ENCODE measurements at regions not wholly inside any gene's neighbourhood (a gene's known extent, or its start where the extent isn't known, plus 50 kb on each side); places are given as distances from the start of the nearest gene placed in this dataset.

DNA sequence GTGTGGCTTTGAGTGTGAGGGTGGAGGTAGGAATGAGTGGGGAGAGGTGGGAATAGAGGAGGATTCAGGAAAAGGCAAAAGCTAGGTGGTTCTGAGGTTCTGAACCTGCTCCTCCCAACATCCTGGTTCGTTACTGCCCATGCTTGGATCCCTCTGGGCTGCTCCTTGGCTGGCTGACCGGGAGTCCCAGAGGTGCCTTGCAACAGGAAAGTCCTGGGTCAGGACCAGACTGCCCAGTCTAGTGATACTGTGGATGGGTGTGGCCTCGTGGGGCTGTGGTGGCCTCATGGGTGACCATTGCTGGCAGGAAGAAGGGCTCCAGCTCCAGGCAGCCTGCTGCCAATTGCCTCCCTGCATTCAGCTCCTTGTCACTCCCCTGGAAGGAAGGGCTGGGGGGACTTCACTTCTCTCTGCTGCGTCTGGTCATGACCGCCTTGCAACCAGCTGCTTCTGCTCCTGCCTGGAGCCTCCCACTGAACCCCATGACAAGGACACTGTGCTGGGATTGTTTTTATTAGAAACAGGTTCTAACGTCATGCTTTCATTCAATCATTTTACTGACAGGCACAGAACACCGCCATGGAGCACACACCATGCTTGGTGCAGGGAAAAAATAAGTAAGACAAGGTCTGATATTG lies 61.5 kb upstream of the UBL3 start:
- TF ChIP-seq, protein P1, sequence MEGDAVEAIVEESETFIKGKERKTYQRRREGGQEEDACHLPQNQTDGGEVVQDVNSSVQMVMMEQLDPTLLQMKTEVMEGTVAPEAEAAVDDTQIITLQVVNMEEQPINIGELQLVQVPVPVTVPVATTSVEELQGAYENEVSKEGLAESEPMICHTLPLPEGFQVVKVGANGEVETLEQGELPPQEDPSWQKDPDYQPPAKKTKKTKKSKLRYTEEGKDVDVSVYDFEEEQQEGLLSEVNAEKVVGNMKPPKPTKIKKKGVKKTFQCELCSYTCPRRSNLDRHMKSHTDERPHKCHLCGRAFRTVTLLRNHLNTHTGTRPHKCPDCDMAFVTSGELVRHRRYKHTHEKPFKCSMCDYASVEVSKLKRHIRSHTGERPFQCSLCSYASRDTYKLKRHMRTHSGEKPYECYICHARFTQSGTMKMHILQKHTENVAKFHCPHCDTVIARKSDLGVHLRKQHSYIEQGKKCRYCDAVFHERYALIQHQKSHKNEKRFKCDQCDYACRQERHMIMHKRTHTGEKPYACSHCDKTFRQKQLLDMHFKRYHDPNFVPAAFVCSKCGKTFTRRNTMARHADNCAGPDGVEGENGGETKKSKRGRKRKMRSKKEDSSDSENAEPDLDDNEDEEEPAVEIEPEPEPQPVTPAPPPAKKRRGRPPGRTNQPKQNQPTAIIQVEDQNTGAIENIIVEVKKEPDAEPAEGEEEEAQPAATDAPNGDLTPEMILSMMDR (IDR thresholded peaks at IDR 0.05; ENCODE audit: low read depth, low read length, missing control alignments): no peak
- DNase-seq: no peak
- in situ Hi-C loops (cut with HindIII; ENCODE audit: low pct_ligation_motif_present, low sequenced_read_pairs): no loop called here

DNA sequence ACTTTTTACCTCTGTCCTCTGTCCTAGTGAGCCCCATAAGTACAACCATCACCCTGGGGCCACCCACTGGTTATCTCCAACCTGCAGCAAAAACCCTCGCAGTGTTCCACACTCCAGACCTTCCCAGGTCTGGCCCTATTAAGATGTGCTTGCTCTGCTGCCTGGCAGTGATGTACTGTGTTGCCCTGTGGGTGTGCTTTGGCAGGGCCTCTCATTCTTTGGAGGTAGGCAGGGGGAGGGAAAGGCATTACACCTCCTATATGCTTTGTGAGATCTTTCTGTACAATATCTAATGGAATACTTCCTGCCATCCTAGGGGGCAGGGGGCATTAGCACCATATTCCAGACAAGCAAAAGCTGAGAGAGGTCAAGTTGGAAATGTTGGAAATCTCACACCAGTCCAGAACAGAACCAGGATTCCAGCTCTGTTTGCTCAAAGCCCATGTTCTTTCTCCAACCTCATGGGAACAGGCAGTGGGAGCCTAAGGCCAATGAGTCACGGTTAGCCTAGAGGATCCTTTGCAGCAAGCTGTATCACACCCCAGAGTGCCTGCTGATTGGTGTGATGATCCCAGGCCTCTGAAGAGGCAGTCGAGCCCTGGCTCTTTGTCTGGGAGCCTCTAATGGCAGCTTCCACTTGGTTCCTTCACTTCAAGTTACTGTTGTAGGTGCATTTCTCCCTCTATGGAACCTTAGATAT lies 59.7 kb upstream of the UBL3 start:
- no peaks in the 10 kb centered on the region for H3K36me3 ChIP-seq (replicated peaks)
- no peak overlapping the region for H3K4me3 ChIP-seq (ENCODE audit: low read depth, low read length)
- DNase-seq: peak; percentile 75
- in situ Hi-C loops (cut with HindIII; ENCODE audit: low pct_ligation_motif_present, low sequenced_read_pairs): no loop called here
- no peaks in the 10 kb centered on the region for H3K27me3 ChIP-seq (replicated peaks)
- TF ChIP-seq, protein P1 (IDR thresholded peaks at IDR 0.05; ENCODE audit: low read depth, low read length, missing control alignments): no peak
- no peak overlapping the region for H3K27ac ChIP-seq

More for the DNA sequence above, 61.5 kb upstream of the UBL3 start:
- Histone ChIP-seq H3K27ac (no peak overlapping the region), H3K27me3 (replicated peaks) (no peaks in the 10 kb centered on the region), H3K36me3 (replicated peaks) (no peaks in the 10 kb centered on the region), H3K4me3 (ENCODE audit: low read depth, low read length) (no peak overlapping the region)

DNA sequence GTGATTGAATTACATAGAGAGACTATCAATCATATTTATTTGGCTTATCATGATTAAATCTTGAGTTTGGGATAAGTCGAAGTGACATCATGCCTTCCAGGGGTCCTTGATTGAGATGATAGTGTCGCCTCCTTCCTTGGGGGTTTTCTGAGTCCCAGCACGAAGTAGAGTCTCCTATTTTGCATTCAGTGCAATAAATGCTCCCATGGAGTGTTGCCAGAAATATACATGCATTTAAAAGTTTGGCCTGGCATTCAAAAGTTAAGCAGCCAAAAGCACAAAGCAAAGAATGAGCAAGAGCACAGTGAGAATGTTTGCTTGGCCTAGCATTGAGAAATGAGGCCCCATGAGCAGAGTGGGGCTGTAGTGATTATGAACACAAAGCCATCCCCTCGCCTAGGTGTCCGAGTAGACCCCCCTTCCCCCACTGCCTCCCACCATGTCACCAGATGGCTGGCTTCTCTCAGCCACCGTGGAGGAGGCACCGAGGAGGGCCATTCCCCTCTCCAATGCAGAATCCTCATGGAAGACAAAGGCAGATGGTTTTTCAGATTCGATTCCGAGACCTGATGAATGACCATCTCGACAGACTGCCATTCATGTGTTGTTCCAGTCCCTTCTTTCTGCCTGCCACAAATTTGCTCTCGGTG lies 58.8 kb upstream of the UBL3 start:
- TF ChIP-seq, protein P1 (IDR thresholded peaks at IDR 0.05; ENCODE audit: low read depth, low read length, missing control alignments): no peak
- no peak overlapping the region for H3K27ac ChIP-seq
- H3K4me3 ChIP-seq (ENCODE audit: low read depth, low read length): no peak overlapping the region
- in situ Hi-C loops (cut with HindIII; ENCODE audit: low pct_ligation_motif_present, low sequenced_read_pairs): no loop called here
- DNase-seq: no peak
- no peaks in the 10 kb centered on the region for H3K27me3 ChIP-seq (replicated peaks)
- H3K36me3 ChIP-seq (replicated peaks): no peaks in the 10 kb centered on the region

DNA sequence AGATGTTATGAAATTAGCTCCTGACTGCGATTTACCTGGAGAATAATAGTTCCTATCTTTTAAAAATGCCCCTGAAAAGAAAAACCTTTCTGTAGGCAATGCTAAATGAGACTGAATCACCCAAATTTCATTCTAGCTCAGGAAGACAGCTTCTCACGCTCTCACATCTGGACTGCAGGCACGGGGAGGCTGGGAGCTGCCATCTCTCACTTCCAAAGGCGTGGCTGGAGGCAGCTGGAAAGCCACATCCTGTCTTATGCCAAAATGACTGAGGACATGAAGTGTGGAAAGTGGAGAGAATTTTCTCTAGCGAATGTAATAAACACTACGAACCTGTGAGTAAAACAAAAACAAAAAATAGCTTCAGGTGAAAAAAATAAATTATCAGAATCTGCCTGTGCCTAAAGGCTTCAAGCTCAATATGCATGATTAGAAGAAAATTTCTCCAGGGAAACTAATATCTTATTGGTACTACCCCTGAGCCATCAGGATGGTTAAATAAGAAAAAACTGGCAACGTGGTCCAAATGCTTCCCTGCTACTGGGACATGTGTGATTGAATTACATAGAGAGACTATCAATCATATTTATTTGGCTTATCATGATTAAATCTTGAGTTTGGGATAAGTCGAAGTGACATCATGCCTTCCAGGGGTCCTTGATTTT lies 58.1 kb upstream of the UBL3 start:
- TF ChIP-seq, protein P1 (IDR thresholded peaks at IDR 0.05; ENCODE audit: low read depth, low read length, missing control alignments): no peak
- Histone ChIP-seq H3K4me3 (ENCODE audit: low read depth, low read length) (no peak overlapping the region), H3K36me3 (replicated peaks) (no peaks in the 10 kb centered on the region), H3K27ac (no peak overlapping the region), H3K27me3 (replicated peaks) (no peaks in the 10 kb centered on the region)
- in situ Hi-C loops (cut with HindIII; ENCODE audit: low pct_ligation_motif_present, low sequenced_read_pairs): no loop called here
- DNase-seq: no peak

DNA sequence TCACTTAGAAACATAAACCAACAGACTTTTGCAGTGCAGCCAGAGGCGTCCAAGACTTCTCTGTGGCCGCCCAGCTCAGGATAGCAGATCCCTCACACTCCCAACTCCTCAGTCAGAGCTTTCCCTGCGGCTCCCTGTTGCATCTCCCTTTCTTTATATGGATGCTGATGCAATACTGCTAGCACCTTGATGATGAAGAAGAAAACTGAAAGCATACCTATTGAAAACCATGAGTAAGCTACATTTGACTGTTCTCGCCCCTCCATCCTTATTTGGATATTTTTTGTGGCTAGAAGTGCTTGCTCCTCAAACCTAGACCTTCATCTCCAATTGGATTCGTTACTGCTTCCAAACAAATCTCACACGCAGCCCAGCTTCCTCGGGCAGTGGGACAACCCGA lies 57.3 kb upstream of the UBL3 start:
- in situ Hi-C loops (cut with HindIII; ENCODE audit: low pct_ligation_motif_present, low sequenced_read_pairs): no loop called here

More for the DNA sequence above, 57.3 kb upstream of the UBL3 start:
- no peak for DNase-seq
- H3K4me3 ChIP-seq (ENCODE audit: low read depth, low read length): no peak overlapping the region
- H3K36me3 ChIP-seq (replicated peaks): no peaks in the 10 kb centered on the region
- TF ChIP-seq, protein P1 (IDR thresholded peaks at IDR 0.05; ENCODE audit: low read depth, low read length, missing control alignments): no peak
- no peaks in the 10 kb centered on the region for H3K27me3 ChIP-seq (replicated peaks)
- H3K27ac ChIP-seq: no peak overlapping the region
